ENCODE measurements at regions not wholly inside any gene's neighbourhood (a gene's known extent, or its start where the extent isn't known, plus 50 kb on each side); places are given as distances from the start of the nearest gene placed in this dataset.

- TF ChIP-seq GLIS3 (CRISPR knock-in tag; IDR thresholded peaks at IDR 0.05) (no peak), ZFP30 (CRISPR knock-in tag; IDR thresholded peaks at IDR 0.05) (no peak), ISL1 (CRISPR knock-in tag; IDR thresholded peaks at IDR 0.05) (no peak), ARNTL (CRISPR knock-in tag; IDR thresholded peaks at IDR 0.05; ENCODE audit: borderline replicate concordance, low read depth) (no peak), TOX (CRISPR knock-in tag; IDR thresholded peaks at IDR 0.05; ENCODE audit: borderline replicate concordance) (no peak)
- TF ChIP-seq, protein P1, sequence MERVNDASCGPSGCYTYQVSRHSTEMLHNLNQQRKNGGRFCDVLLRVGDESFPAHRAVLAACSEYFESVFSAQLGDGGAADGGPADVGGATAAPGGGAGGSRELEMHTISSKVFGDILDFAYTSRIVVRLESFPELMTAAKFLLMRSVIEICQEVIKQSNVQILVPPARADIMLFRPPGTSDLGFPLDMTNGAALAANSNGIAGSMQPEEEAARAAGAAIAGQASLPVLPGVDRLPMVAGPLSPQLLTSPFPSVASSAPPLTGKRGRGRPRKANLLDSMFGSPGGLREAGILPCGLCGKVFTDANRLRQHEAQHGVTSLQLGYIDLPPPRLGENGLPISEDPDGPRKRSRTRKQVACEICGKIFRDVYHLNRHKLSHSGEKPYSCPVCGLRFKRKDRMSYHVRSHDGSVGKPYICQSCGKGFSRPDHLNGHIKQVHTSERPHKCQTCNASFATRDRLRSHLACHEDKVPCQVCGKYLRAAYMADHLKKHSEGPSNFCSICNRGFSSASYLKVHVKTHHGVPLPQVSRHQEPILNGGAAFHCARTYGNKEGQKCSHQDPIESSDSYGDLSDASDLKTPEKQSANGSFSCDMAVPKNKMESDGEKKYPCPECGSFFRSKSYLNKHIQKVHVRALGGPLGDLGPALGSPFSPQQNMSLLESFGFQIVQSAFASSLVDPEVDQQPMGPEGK (CRISPR knock-in tag; IDR thresholded peaks at IDR 0.05; ENCODE audit: borderline replicate concordance): no peak
Observed at GRCh38 chr13:109497917-109498316, 288.5 kb downstream of the IRS2 start.
